ENCODE measurements at regions not wholly inside any gene's neighbourhood (a gene's known extent, or its start where the extent isn't known, plus 50 kb on each side); places are given as distances from the start of the nearest gene placed in this dataset.

- Histone ChIP-seq H3K4me1 (no peaks in the 10 kb centered on the region), H3K27ac (no peak overlapping the region), H3K9me3 (no peaks in the 10 kb centered on the region), H3K4me3 (no peak overlapping the region), H3K4me2 (no peak overlapping the region)
- ChIA-PET POLR2A (no interaction called here), CTCF (no interaction called here)
- FAIRE-seq (no peak), DNase-seq (ENCODE audit: low read depth in 1 of 2, low spot score in 1 of 2) (no peak), ATAC-seq (no peak)
- WGBS (ENCODE audit: missing lambda C conversion rate) = 83% methylated on average over 8 of the region's 8 CpGs
- TF ChIP-seq ZC3H11A (IDR thresholded peaks at IDR 0.05) (no peak), SREBF2 (IDR thresholded peaks at IDR 0.05) (no peak), FOSL2 (IDR thresholded peaks at IDR 0.05) (no peak), FOSL2 (CRISPR knock-in tag; IDR thresholded peaks at IDR 0.05) (no peak), KDM1A (IDR thresholded peaks at IDR 0.05; ENCODE audit: low read depth) (no peak), ELK1 (IDR thresholded peaks at IDR 0.05; ENCODE audit: low read depth, low read length) (no peak), MAFK (IDR thresholded peaks at IDR 0.05; ENCODE audit: partially characterized antibody) (no peak), POLR2A (IDR thresholded peaks at IDR 0.05; ENCODE audit: low read length) (no peak), ATOH8 (CRISPR knock-in tag; IDR thresholded peaks at IDR 0.05; ENCODE audit: low read depth) (no peak), PHF8 (IDR thresholded peaks at IDR 0.05; ENCODE audit: borderline replicate concordance, low read depth) (no peak), FOSB (CRISPR knock-in tag; IDR thresholded peaks at IDR 0.05) (no peak), HOXB5 (CRISPR knock-in tag; IDR thresholded peaks at IDR 0.05) (no peak), TFCP2L1 (CRISPR knock-in tag; IDR thresholded peaks at IDR 0.05) (no peak)
- TF ChIP-seq, protein P1, sequence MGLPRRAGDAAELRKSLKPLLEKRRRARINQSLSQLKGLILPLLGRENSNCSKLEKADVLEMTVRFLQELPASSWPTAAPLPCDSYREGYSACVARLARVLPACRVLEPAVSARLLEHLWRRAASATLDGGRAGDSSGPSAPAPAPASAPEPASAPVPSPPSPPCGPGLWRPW (IDR thresholded peaks at IDR 0.05) = no peak
These were observed 95.3 kb upstream of the GADD45A start for GRCh38 chr1:67589519-67590233.

GRCh38 chr1:67590329-67590728 is 94.7 kb upstream of the GADD45A start:
- no peak for DNase-seq (ENCODE audit: low read depth in 1 of 2, low spot score in 1 of 2)
- Histone ChIP-seq H3K27ac (no peak overlapping the region), H3K4me3 (no peak overlapping the region), H3K4me2 (no peak overlapping the region), H3K9me3 (no peaks in the 10 kb centered on the region), H3K4me1 (no peaks in the 10 kb centered on the region)
- WGBS (ENCODE audit: missing lambda C conversion rate) = 90% methylated on average over 3 of the region's 3 CpGs
- TF ChIP-seq HDAC2 (IDR thresholded peaks at IDR 0.05) = no peak
- TF ChIP-seq CEBPB (IDR thresholded peaks at IDR 0.05) = no peak
- no peak for TF ChIP-seq MAFK (IDR thresholded peaks at IDR 0.05; ENCODE audit: partially characterized antibody)
- no peak for TF ChIP-seq FOXS1 (CRISPR knock-in tag; IDR thresholded peaks at IDR 0.05)
- no peak for TF ChIP-seq MYC (IDR thresholded peaks at IDR 0.05; ENCODE audit: borderline replicate concordance, low read length)
- TF ChIP-seq FOSL2 (IDR thresholded peaks at IDR 0.05) = no peak
- no peak for TF ChIP-seq FOSL2 (CRISPR knock-in tag; IDR thresholded peaks at IDR 0.05)
- no peak for TF ChIP-seq POLR2AphosphoS2 (conservative IDR thresholded peaks at IDR 0.05; ENCODE audit: low read length)
- no peak for TF ChIP-seq NFE2L2 (conservative IDR thresholded peaks at IDR 0.05; ENCODE audit: low read length)
- TF ChIP-seq, protein P2, sequence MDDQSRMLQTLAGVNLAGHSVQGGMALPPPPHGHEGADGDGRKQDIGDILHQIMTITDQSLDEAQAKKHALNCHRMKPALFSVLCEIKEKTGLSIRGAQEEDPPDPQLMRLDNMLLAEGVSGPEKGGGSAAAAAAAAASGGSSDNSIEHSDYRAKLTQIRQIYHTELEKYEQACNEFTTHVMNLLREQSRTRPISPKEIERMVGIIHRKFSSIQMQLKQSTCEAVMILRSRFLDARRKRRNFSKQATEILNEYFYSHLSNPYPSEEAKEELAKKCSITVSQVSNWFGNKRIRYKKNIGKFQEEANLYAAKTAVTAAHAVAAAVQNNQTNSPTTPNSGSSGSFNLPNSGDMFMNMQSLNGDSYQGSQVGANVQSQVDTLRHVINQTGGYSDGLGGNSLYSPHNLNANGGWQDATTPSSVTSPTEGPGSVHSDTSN (IDR thresholded peaks at IDR 0.05) = no peak
- TF ChIP-seq JUN (IDR thresholded peaks at IDR 0.05) = no peak
- no peak for TF ChIP-seq NPAS2 (CRISPR knock-in tag; IDR thresholded peaks at IDR 0.05; ENCODE audit: borderline replicate concordance)
- no peak for TF ChIP-seq RFX5 (IDR thresholded peaks at IDR 0.05)
- no peak for TF ChIP-seq CHD4 (IDR thresholded peaks at IDR 0.05; ENCODE audit: borderline replicate concordance)
- TF ChIP-seq ZNF302 (CRISPR knock-in tag; IDR thresholded peaks at IDR 0.05) = no peak
- TF ChIP-seq BHLHE40 (IDR thresholded peaks at IDR 0.05; ENCODE audit: low read depth, low read length) = no peak
- TF ChIP-seq ATOH8 (CRISPR knock-in tag; IDR thresholded peaks at IDR 0.05; ENCODE audit: low read depth) = no peak
- TF ChIP-seq CBX8 (IDR thresholded peaks at IDR 0.05) = no peak
- no peak for TF ChIP-seq CTCF (IDR thresholded peaks at IDR 0.05)
- TF ChIP-seq NR3C1 (IDR thresholded peaks at IDR 0.05) = no peak
- no peak for FAIRE-seq
- ChIA-PET POLR2A (no interaction called here), CTCF (no interaction called here)
- no peak for ATAC-seq
